Esophagus squamous epithelium (tissue), 5 donors: ENCODE measurements at regions not wholly inside any gene's neighbourhood (a gene's known extent, or its start where the extent isn't known, plus 50 kb on each side); places are given as distances from the start of the nearest gene placed in this dataset.

Experiments used
- DNase-seq: peaks from one replicate; lab custom pipeline; 2025; lab: John Stamatoyannopoulos, UW
- H3K27ac ChIP-seq, 4 donors: fragments of 200-600 bp; sonication (generic); one replicate each; pipeline ENCODE4 v1.5.1; 2016 to 2019; ENCODE audit warnings: mild to moderate bottlenecking in 1 of 4
- H3K27me3 ChIP-seq, 4 donors: fragments of 200-600 bp; sonication (generic); 1 replicate in 3 of 4; 2 replicates in 1 of 4; pipeline versions ENCODE4 v1.5.1 to v1.6.0; 2017 to 2021; ENCODE audit warnings: antibody characterized with exemption in 1 of 4
- H3K36me3 ChIP-seq, 3 donors: fragments of 200-600 bp; sonication (generic); one replicate each; pipeline ENCODE4 v1.5.1; 2016 to 2019
- H3K4me1 ChIP-seq, 3 donors: fragments of 200-600 bp; sonication (generic); one replicate each; pipeline ENCODE4 v1.5.1; 2017 to 2019
- H3K4me3 ChIP-seq, 4 donors: fragments of 200-600 bp; sonication (generic); 1 replicate in 3 of 4; 2 replicates in 1 of 4; pipeline ENCODE4 v1.5.1; 2016 to 2019; ENCODE audit warnings: mild to moderate bottlenecking in 2 of 4, moderate library complexity in 1 of 4
- H3K9me3 ChIP-seq, 3 donors: fragments of 200-600 bp; sonication (generic); one replicate each; pipeline ENCODE4 v1.5.1; 2016 to 2019
- POLR2A ChIP-seq, 4 donors: fragments of 450-650 bp; IDR thresholded peaks; one replicate each; pipeline ENCODE4 v1.6.1; 2017; ENCODE audit warnings: antibody characterized with exemption in 4 of 4, mild to moderate bottlenecking in 4 of 4, moderate library complexity in 3 of 4
- WGBS, 2 donors: methylation state at CpG; one replicate each; pipeline ENCODE4 v1.1.5; 2018; 5-methylcytosine and 5-hydroxymethylcytosine counted together
- intact Hi-C: fragments of 100-400 bp; cut with DNase I; formaldehyde crosslinking; loops from one replicate; pipeline ENCODE4 v1.15.0; 2022
- TF ChIP-seq, protein P1 (sequence below), 6 experiments: fragments of 450-650 bp in 4 of 6; fragments of 200-600 bp in 2 of 6; sonication (generic) in 2 of 6; IDR thresholded peaks; one replicate each; pipeline ENCODE4 v1.5.1; 2016 to 2019; ENCODE audit warnings: antibody characterized with exemption in 6 of 6, mild to moderate bottlenecking in 4 of 6, moderate library complexity in 4 of 6
- donor health status: DM: yes; HTN: yes; CAD: no.

DNA sequence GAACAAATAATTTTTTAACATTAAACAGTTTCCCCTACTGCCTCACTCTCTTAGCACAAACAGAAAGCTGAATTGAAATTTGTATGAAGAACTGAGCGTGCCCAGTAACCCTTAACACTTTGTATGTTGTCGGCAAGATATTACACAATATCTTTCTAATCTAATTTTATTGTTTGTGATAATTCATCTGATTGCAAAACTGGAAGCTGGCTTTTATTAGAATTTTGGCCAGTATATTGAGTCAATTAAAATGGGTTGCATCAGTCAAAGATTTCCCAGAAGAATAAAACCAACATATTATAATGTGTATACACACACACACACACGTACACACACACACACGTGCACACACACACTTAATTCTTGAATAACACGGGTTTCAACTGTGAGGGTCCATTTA lies 2332.1 kb downstream of the PCDH7 start:
- no peak for TF ChIP-seq POLR2A (IDR thresholded peaks at IDR 0.05)
- TF ChIP-seq, protein P1, sequence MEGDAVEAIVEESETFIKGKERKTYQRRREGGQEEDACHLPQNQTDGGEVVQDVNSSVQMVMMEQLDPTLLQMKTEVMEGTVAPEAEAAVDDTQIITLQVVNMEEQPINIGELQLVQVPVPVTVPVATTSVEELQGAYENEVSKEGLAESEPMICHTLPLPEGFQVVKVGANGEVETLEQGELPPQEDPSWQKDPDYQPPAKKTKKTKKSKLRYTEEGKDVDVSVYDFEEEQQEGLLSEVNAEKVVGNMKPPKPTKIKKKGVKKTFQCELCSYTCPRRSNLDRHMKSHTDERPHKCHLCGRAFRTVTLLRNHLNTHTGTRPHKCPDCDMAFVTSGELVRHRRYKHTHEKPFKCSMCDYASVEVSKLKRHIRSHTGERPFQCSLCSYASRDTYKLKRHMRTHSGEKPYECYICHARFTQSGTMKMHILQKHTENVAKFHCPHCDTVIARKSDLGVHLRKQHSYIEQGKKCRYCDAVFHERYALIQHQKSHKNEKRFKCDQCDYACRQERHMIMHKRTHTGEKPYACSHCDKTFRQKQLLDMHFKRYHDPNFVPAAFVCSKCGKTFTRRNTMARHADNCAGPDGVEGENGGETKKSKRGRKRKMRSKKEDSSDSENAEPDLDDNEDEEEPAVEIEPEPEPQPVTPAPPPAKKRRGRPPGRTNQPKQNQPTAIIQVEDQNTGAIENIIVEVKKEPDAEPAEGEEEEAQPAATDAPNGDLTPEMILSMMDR (IDR thresholded peaks at IDR 0.05): no peak
- H3K9me3 ChIP-seq: no peaks in the 10 kb centered on the region
- intact Hi-C loops: no loop called here
- no peak overlapping the region for H3K27ac ChIP-seq
- no peaks in the 10 kb centered on the region for H3K27me3 ChIP-seq
- no peak for DNase-seq
- no peaks in the 10 kb centered on the region for H3K36me3 ChIP-seq
- no peaks in the 10 kb centered on the region for H3K4me1 ChIP-seq
- WGBS, 2 donors: 73 to 77% methylated on average over 5 of the region's 5 CpGs
- no peak overlapping the region for H3K4me3 ChIP-seq

DNA sequence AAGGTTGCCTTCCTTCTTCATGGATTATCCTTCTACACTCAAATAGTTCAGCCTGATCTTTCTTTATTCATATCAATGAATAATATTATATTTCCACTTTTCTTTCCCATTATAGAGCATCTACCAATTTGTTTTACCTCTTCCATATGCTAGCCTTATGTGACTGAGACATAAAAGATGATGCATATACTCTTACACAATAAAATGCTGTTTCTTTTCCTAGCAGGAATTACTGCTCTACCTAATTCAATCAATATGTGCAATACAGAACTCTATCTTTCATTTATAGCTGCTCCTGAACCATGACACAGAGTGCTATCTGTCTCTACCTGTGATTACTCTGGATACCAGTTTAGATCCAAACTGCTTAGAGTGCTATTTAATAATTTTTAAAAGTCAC lies 2334.0 kb downstream of the PCDH7 start:
- Histone ChIP-seq H3K4me3 (no peak overlapping the region), H3K27ac (no peak overlapping the region), H3K27me3 (no peaks in the 10 kb centered on the region), H3K36me3 (no peaks in the 10 kb centered on the region), H3K4me1 (no peaks in the 10 kb centered on the region), H3K9me3 (no peaks in the 10 kb centered on the region)
- no peak for DNase-seq
- no peak for TF ChIP-seq POLR2A (IDR thresholded peaks at IDR 0.05)
- TF ChIP-seq, protein P1 (IDR thresholded peaks at IDR 0.05): no peak
- intact Hi-C loops: no loop called here

DNA sequence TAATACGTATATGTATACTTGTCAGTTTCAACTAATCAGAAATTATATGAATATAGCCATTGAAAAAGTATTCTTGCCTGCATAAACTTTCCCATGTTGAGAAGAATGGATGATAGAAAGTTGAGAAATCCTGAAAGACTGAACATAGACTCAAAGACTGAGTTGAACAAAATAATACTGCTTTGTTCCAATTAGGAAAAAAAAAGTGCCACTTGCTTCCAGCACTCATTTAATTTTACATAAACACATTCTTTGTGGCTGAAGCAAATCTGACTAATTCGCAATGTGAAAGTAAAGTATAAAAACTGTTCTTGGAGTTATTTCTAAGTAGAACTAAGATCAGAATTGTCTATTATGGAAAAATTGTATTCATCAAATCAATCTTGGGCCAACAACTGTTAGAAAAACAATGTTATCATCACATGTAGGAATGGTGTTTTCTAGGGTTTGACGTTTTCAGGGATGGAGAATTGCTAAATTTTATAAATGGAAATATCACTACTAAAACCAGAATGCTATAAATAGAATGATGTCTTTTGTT lies 2334.6 kb downstream of the PCDH7 start:
- intact Hi-C loops: no loop called here
- Histone ChIP-seq H3K9me3 (no peaks in the 10 kb centered on the region), H3K4me1 (no peaks in the 10 kb centered on the region), H3K4me3 (no peak overlapping the region), H3K27me3 (no peaks in the 10 kb centered on the region), H3K27ac (no peak overlapping the region), H3K36me3 (no peaks in the 10 kb centered on the region)
- TF ChIP-seq, protein P1 (IDR thresholded peaks at IDR 0.05): no peak
- TF ChIP-seq POLR2A (IDR thresholded peaks at IDR 0.05): no peak
- no peak for DNase-seq
- 52 to 59% methylated on average over 3 of the region's 3 CpGs for WGBS, 2 donors

DNA sequence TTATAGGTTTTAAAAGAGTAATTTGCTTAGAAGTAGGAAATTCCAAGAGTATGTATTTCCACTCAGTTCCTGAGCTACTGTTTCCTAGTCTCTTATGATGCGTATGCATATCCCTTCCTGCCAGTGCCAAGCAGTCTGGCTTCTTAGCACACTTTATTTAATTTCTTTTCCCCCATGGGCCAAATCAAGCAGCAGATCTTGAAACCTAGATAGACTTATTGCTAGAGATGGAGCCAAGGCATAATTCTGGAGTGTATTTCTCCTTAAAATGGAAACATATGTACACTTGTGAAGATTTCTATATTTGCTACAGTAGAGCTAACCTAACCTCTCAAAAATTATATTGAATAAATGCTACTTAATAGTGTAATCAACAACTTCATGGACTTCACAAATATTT lies 2337.6 kb downstream of the PCDH7 start:
- H3K27me3 ChIP-seq: no peaks in the 10 kb centered on the region
- H3K27ac ChIP-seq: no peak overlapping the region
- no peak for TF ChIP-seq POLR2A (IDR thresholded peaks at IDR 0.05)
- TF ChIP-seq, protein P1 (IDR thresholded peaks at IDR 0.05): no peak
- H3K36me3 ChIP-seq: no peaks in the 10 kb centered on the region
- intact Hi-C loops: no loop called here
- H3K4me3 ChIP-seq: no peak overlapping the region
- 68 to 89% methylated on average over 1 of the region's 1 CpG for WGBS, 2 donors
- DNase-seq: no peak
- H3K9me3 ChIP-seq: no peaks in the 10 kb centered on the region
- H3K4me1 ChIP-seq: no peaks in the 10 kb centered on the region

DNA sequence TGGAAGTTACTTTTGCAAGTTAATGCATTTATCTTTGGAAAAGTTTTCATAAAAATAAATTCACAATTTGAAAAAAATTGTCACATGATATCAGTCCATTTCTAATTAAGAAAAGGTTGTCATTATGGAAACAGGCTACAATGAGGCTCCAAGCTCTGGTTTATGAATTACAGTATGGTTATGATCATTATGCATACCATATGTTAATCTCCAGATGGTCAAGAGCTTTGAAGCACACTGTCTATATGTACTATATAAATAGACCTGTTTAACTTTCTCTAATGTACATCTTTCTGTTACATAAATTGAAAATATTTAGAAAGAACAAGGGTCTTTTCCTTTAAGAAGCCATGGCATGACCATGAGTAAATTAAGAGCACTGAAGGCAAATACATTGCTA lies 2338.8 kb downstream of the PCDH7 start:
- intact Hi-C loops: no loop called here
- Histone ChIP-seq H3K36me3 (no peaks in the 10 kb centered on the region), H3K9me3 (no peaks in the 10 kb centered on the region), H3K27me3 (no peaks in the 10 kb centered on the region), H3K4me1 (no peaks in the 10 kb centered on the region), H3K4me3 (no peak overlapping the region), H3K27ac (no peak overlapping the region)
- DNase-seq: no peak
- no peak for TF ChIP-seq POLR2A (IDR thresholded peaks at IDR 0.05)
- TF ChIP-seq, protein P1 (IDR thresholded peaks at IDR 0.05): no peak
